SJCRH30 (cell line): ENCODE measurements at regions not wholly inside any gene's neighbourhood (a gene's known extent, or its start where the extent isn't known, plus 50 kb on each side); places are given as distances from the start of the nearest gene placed in this dataset.
"Not testable (repeated sequence)": the region's sequence is repeated elsewhere in the genome, so short reads cannot be mapped to it uniquely, and the experiment has no call there.

ENCODE experiments used
- DNase-seq, 2 experiments: peaks; one replicate each; pipeline ENCODE4 v3.0.0-alpha.2; 2015 to 2020
- H3K27ac ChIP-seq: fragments of 250-450 bp; sonication (Bioruptor Pico); 2 replicates; pipeline ENCODE4 v1.5.1; 2020; ENCODE audit warnings: mild to moderate bottlenecking, moderate library complexity
- H3K27me3 ChIP-seq: fragments of 250-450 bp; sonication (Bioruptor Pico); 2 replicates; pipeline ENCODE4 v1.5.1; 2020; ENCODE audit warnings: mild to moderate bottlenecking, moderate library complexity
- H3K36me3 ChIP-seq: fragments of 250-450 bp; sonication (Bioruptor Pico); 2 replicates; pipeline ENCODE4 v1.5.1; 2020; ENCODE audit warnings: mild to moderate bottlenecking, moderate library complexity
- H3K4me1 ChIP-seq: fragments of 250-450 bp; sonication (Bioruptor Pico); 2 replicates; pipeline ENCODE4 v1.5.1; 2020; ENCODE audit warnings: mild to moderate bottlenecking, moderate library complexity
- H3K4me3 ChIP-seq: fragments of 250-450 bp; sonication (Bioruptor Pico); 2 replicates; pipeline ENCODE4 v1.5.1; 2020; ENCODE audit warnings: mild to moderate bottlenecking, moderate library complexity
- H3K9me3 ChIP-seq: fragments of 250-450 bp; sonication (Bioruptor Pico); replicated peaks from 2 replicates; pipeline ENCODE4 v1.5.1; 2020; ENCODE audit warnings: mild to moderate bottlenecking, moderate library complexity

- no peaks in the 10 kb centered on the region for H3K4me1 ChIP-seq
- no peak overlapping the region for H3K27ac ChIP-seq
- no peak for DNase-seq
These were observed 150.7 kb downstream of the SST start for GRCh38 chr3:187519428-187519890.

DNA sequence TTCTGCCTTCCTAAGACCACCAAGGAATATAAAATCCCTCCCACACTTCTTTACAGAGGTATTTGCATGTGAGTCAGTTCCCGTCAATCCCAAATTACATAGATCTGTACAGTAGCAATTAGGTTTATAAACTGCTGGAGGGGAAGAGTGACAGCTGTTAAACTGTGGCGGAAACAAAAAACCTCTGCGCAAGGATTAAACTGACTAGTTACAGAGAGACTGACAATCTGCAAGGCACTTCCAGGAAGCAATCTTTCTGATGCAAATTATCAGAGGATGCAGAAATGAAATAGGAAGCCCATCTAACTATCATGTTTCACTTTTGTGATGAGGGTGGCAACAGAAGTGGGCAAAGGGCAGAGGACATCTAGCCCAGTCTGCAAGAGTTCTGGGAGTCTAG is 150.4 kb downstream of the RTP4 start:
- Histone ChIP-seq H3K27ac (no peak overlapping the region), H3K27me3 (no peaks in the 10 kb centered on the region), H3K4me1 (no peaks in the 10 kb centered on the region), H3K9me3 (no peaks in the 10 kb centered on the region), H3K36me3 (no peaks in the 10 kb centered on the region), H3K4me3 (no peak overlapping the region)
- no peak for DNase-seq

More at GRCh38 chr3:187519428-187519890, 150.7 kb downstream of the SST start:
- Histone ChIP-seq H3K9me3 (no peaks in the 10 kb centered on the region), H3K4me3 (no peak overlapping the region), H3K36me3 (no peaks in the 10 kb centered on the region), H3K27me3 (no peaks in the 10 kb centered on the region)

- H3K36me3 ChIP-seq, result no peaks in the 10 kb centered on the region
- H3K9me3 ChIP-seq, result no peaks in the 10 kb centered on the region
- no peak for DNase-seq
- no peak overlapping the region for H3K27ac ChIP-seq
- H3K4me1 ChIP-seq, result no peaks in the 10 kb centered on the region
- no peak overlapping the region for H3K4me3 ChIP-seq
- H3K27me3 ChIP-seq, result no peaks in the 10 kb centered on the region
These were observed 150.0 kb downstream of the RTP4 start for GRCh38 chr3:187518207-187518606.

- DNase-seq, result no peak
- Histone ChIP-seq H3K27me3 (no peaks in the 10 kb centered on the region), H3K27ac (no peak overlapping the region), H3K9me3 (no peaks in the 10 kb centered on the region), H3K4me1 (no peaks in the 10 kb centered on the region), H3K36me3 (no peaks in the 10 kb centered on the region), H3K4me3 (no peak overlapping the region)
These were observed 148.4 kb downstream of the RTP4 start for GRCh38 chr3:187516446-187517185.

DNA sequence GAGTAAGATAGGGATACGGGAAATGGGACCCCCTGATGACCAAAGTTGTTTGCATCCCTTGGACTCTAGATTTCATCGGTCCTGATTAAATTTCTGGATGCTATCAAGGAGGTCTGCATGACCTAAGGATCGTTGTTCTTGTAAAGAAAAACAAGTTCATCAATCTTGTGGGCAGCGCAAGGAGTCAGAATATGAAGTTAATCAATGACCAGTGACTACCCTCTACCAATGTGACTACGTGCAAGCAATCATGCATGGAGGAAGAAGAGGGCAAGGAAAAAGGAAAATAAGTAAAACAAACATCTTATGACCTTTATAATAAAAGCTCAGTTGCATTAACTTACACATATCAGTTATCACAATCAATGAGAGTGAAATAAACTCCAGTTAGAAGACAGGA is 139.7 kb downstream of the RTP4 start:
- DNase-seq, result no peak
- no peaks in the 10 kb centered on the region for H3K4me1 ChIP-seq
- no peak overlapping the region for H3K27ac ChIP-seq
- H3K4me3 ChIP-seq, result no peak overlapping the region
- no peaks in the 10 kb centered on the region for H3K27me3 ChIP-seq
- no peaks in the 10 kb centered on the region for H3K9me3 ChIP-seq
- H3K36me3 ChIP-seq, result no peaks in the 10 kb centered on the region

GRCh38 chr3:187507266-187507665 is 139.1 kb downstream of the RTP4 start:
- Histone ChIP-seq H3K4me3 (no peak overlapping the region), H3K27ac (no peak overlapping the region), H3K9me3 (no peaks in the 10 kb centered on the region), H3K27me3 (no peaks in the 10 kb centered on the region), H3K4me1 (no peaks in the 10 kb centered on the region), H3K36me3 (no peaks in the 10 kb centered on the region)
- no peak for DNase-seq

- no peak overlapping the region for H3K4me3 ChIP-seq
These were observed 136.2 kb downstream of the RTP4 start for GRCh38 chr3:187504435-187504834.

DNA sequence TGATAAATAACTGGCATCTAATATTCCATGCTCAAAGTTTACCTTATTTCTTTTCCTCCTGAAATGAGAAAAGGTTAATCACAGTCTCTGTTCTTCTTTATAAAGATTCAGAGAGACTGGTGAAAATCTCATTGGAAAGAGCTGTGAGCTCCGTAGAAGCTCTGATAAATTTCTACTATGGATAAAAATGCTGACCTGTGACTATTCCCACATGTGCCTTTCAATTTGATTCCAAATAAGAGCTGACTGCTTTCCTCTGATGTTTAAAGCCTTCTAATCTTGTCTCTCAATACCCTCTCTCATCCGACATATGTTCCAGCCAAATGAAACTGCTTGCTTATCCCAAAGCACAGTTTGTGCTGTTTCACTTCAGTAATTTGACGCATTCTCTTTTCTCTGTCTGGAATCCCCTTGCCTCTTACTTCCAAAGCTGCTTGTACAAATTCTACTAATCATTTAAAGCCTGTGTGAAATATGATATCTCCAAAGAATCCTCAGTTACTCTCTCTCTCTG is 130.1 kb downstream of the RTP4 start:
- H3K9me3 ChIP-seq, result no peaks in the 10 kb centered on the region
- no peaks in the 10 kb centered on the region for H3K4me1 ChIP-seq
- H3K27me3 ChIP-seq, result no peaks in the 10 kb centered on the region

More at GRCh38 chr3:187504435-187504834, 136.2 kb downstream of the RTP4 start:
- no peak for DNase-seq
- H3K27me3 ChIP-seq, result no peaks in the 10 kb centered on the region
- no peaks in the 10 kb centered on the region for H3K4me1 ChIP-seq
- no peak overlapping the region for H3K27ac ChIP-seq
- no peaks in the 10 kb centered on the region for H3K36me3 ChIP-seq
- H3K9me3 ChIP-seq, result no peaks in the 10 kb centered on the region

DNA sequence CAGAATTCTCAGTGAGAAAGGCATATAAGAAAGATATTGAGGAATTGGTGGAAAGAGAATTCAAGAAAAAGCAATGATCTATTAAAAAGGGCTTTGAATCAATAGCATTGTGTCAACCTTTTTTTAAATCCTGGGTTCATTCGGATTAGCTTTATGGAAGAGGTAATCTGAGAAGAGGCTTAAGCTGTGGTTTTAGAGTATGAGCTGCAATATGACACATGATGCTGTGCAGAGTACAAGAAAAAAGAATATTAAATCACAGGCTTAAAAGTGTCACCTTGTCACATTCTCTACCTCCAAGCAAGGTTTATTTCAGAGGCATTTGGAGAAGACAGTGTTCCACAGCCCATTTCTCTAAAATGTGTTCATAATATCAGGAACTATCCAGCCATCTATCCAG is 128.9 kb downstream of the RTP4 start:
- Histone ChIP-seq H3K27ac (no peak overlapping the region), H3K27me3 (no peaks in the 10 kb centered on the region), H3K9me3 (no peaks in the 10 kb centered on the region), H3K4me3 (no peak overlapping the region), H3K4me1 (no peaks in the 10 kb centered on the region), H3K36me3 (no peaks in the 10 kb centered on the region)
- no peak for DNase-seq

More for the DNA sequence above, 130.1 kb downstream of the RTP4 start:
- Histone ChIP-seq H3K4me3 (no peak overlapping the region), H3K36me3 (no peaks in the 10 kb centered on the region), H3K27ac (no peak overlapping the region)
- no peak for DNase-seq

DNA sequence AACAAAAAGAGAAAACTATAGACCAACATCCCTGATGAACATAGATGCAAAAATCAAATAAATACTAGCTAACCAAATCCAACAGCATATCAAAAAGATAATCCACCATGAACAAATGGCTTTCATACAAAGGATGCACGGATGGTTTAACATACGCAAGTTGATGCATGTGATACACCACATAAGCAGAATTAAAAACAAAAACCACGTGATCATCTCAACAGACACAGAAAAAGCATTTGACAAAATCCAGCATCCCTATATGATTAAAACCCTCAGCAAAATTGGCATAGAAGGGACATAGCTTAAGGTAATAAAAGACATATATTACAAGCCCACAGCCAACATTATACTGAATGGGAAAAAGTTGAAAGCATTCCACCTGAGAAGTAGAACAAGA is 125.9 kb downstream of the RTP4 start:
- H3K4me1 ChIP-seq, DNase-seq, H3K27me3 ChIP-seq, H3K27ac ChIP-seq, H3K4me3 ChIP-seq, H3K36me3 ChIP-seq, H3K9me3 ChIP-seq: not testable (repeated sequence)

- Histone ChIP-seq H3K36me3 (no peaks in the 10 kb centered on the region), H3K9me3 (no peaks in the 10 kb centered on the region), H3K27ac (no peak overlapping the region), H3K4me1 (no peaks in the 10 kb centered on the region), H3K4me3 (no peak overlapping the region), H3K27me3 (no peaks in the 10 kb centered on the region)
- DNase-seq, result no peak
These were observed 123.2 kb downstream of the RTP4 start for GRCh38 chr3:187491371-187491770.

- Histone ChIP-seq H3K27ac (no peak overlapping the region), H3K27me3 (no peaks in the 10 kb centered on the region), H3K36me3 (no peaks in the 10 kb centered on the region), H3K4me1 (no peaks in the 10 kb centered on the region), H3K4me3 (no peak overlapping the region), H3K9me3 (no peaks in the 10 kb centered on the region)
- no peak for DNase-seq
These were observed 122.2 kb downstream of the RTP4 start for GRCh38 chr3:187490366-187490765.

GRCh38 chr3:187484547-187485295 is 116.5 kb downstream of the RTP4 start:
- DNase-seq, result no peak
- Histone ChIP-seq H3K4me1 (no peaks in the 10 kb centered on the region), H3K27me3 (no peaks in the 10 kb centered on the region), H3K36me3 (no peaks in the 10 kb centered on the region), H3K9me3 (no peaks in the 10 kb centered on the region), H3K27ac (no peak overlapping the region), H3K4me3 (no peak overlapping the region)

DNA sequence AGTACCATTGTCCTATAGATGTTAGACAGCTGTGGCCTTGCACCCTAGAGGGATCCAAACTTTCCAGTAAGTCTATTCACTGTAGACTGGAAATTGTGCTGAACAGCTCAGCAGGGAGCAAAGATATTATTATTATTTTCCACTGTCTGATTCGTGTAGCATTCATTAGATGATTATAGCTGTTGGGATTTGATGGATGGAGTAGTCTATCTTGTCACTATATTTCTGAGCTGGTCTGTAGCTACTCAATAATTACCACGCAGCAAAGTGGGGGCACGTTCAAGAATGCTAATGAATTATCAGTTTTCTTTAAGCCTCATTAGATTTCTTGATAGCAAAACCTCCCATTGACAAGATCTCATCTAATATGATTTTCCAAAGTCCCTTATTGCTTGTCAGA is 113.2 kb downstream of the RTP4 start:
- H3K4me3 ChIP-seq, result no peak overlapping the region
- H3K27me3 ChIP-seq, result no peaks in the 10 kb centered on the region
- no peaks in the 10 kb centered on the region for H3K9me3 ChIP-seq
- no peaks in the 10 kb centered on the region for H3K36me3 ChIP-seq
- no peak overlapping the region for H3K27ac ChIP-seq
- no peak for DNase-seq
- no peaks in the 10 kb centered on the region for H3K4me1 ChIP-seq

DNA sequence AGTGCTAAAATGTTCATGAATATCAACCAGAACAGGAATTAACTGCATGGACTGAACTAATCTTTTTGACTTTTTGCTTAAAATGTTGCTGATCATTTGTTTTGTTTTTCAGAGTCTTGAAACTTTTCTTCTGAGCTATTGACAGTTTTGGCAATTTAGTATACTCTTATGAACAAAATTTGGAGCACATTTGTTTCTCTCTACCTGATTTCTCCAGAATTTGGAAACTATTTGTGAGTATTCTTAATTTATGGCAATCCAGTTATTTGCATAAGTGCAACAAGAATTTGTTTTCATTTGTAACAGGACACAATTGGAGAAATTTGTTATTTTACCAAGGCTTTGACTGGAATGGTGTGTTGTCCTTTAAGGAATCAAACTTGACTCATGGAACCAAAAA is 107.4 kb downstream of the RTP4 start:
- not testable (repeated sequence) for H3K9me3 ChIP-seq, DNase-seq, H3K27me3 ChIP-seq, H3K36me3 ChIP-seq, H3K4me1 ChIP-seq, H3K4me3 ChIP-seq, H3K27ac ChIP-seq
